GM18909 (cell line): ENCODE measurements at regions not wholly inside any gene's neighbourhood (a gene's known extent, or its start where the extent isn't known, plus 50 kb on each side); places are given as distances from the start of the nearest gene placed in this dataset.
A peak's percentile ranks its signal among the peaks of the same experiment; 100 is the strongest.

Experiments
- ATAC-seq: cut with Tn5 transposase; IDR thresholded peaks from one replicate; pipeline ENCODE4 v1.9.1; 2021; ENCODE audit warnings: mild to moderate bottlenecking; ENCODE audit not compliant: unreplicated experiment, poor library complexity

GRCh38 chr16:80489173-80489572 lies 51.6 kb upstream of the DYNLRB2 start:
- no peak for ATAC-seq

- ATAC-seq: no peak
Measured at GRCh38 chr16:80488167-80488566, 52.6 kb upstream of the DYNLRB2 start.

GRCh38 chr16:80480664-80481063 lies 60.1 kb upstream of the DYNLRB2 start:
- ATAC-seq: peak; percentile 98

DNA sequence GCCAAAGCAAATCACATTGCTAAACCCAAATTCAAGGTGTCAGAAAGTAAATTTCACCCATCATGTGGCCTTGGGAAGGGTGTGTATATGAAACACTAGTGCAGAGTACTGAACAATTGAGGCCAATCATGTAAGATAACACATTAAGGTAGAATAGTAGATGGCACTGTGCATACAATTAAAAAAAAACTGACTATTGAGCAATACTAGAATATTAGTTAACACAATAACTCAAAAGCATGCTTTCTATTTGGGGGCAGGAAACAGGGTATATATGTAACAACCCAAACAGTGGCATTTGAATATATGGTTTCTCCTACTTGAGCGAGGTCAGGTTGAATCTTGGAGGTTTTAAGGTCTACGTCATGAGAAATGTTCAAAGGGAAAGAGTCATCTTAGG lies 63.0 kb upstream of the DYNLRB2 start:
- no peak for ATAC-seq

DNA sequence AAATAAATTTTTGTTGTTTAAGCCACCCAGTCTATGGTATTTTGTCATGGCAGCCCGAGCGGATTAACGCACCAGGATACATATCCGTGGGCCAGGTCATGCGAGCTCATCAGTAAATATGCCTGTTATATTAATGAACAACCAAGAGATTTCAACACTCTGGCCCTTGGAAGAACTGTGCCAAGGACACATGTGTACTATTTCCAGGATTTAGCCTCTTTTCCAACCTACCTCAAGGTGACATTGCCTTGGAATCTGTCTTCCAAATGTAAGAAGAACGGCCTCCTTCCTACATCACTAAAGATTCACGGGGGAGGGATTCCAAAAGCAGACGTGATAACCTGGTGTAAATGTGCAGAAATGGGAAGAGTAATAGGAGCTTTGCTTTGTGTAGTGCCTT lies 72.8 kb upstream of the DYNLRB2 start:
- no peak for ATAC-seq

DNA sequence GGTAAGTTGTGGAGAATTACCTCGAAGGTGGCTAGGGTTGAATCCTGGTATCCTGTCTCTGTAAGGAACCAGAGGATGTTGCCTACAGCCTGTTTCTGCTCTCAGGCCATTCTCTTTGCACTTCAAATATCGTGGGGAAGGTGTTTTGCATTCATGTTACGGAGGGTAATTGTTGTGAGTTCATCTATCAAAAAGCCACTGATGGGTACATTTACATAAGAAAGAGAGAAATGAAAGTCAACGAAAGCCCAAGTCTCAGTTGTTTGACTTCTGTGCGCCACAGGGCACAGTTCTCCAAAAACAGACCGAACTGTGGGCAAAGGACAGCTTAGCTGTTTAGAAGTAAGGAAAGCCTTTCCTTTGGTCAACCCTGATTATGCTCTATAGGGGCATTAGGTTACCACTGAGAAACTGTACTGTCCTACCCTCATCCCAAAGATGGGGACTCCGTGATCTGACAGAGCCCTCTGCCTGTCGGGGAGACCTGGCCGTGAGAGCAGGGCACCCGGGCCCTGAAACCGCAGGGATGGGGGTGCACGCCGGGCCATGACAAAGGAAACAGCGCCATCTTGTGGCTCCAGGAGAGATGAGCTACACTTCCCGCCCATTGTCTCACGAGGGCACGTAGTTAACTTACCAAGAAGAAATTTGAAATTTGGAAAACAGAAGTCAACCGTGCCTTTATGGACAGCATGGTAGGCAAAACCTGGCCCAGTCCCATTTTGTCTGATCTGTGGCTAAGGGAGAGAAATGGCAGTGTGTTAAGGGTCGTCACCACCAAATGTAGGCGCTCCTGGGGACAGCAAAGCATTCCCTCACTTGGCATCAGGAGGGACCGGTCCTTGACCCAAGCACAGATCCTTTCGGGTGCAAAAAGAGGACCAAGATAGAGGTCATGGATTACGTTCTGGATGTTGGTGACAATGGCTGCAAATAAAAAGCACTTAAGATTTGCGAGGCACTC lies 74.5 kb upstream of the DYNLRB2 start:
- ATAC-seq: peak; percentile 82

GRCh38 chr16:80463751-80464495 lies 76.9 kb upstream of the DYNLRB2 start:
- ATAC-seq: no peak

DNA sequence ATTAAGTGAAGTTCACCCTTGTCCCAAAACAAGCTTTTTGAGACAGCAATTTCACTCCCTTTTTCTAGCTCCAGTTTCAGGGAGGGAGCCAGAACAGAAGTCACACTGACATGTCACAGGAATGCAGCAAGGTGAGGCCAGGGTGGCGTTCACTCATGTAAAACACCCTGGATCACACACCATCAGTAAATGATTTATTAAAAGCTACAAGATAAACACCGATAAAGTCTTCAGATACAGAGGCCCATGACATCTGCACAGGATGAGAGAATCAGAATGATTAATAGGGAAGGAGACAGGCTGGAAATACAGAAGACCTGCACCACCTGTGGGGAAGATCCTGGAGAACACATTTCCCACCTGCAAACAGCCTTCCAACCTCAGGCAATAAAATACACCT lies 77.5 kb upstream of the DYNLRB2 start:
- ATAC-seq: no peak

DNA sequence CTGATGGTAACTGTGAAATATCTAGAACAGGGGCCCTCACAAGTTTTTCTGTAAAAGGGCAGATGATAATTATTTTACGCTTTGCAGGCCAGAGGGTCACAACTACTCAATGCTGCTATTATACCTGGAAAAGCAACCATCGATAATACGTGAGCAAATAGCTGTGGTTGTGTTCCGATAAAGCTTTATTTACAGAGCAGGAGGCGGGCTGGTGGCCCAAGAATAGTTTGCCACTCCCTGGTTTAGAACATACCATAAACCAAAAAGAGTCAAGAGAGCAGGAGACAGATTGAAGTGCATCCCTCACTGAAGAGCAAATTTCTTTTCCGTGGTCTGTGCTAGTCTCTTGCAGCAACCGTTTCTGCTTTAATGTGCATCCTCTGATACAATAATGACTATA lies 77.9 kb upstream of the DYNLRB2 start:
- ATAC-seq: no peak

DNA sequence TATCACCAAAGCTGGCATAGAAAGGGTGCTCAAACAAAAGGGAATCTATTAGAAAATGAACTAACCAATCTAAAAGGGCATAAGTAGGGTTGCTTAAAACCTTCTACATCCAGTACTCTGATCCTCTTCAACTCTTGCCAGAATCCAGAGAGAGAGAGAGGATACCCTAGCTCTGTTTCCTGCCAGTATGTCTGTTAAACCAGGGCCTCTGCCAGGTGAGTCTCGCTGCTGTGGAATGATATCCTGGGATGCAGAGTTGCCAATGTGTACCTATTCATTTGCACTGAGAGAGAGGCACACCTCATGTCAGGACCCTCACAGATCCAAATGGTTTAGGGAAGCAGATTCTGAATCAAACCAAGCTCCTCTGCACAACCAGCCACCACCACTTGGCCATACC lies 79.8 kb upstream of the DYNLRB2 start:
- ATAC-seq: no peak

- ATAC-seq: no peak
Measured at GRCh38 chr16:80459966-80460365, 80.8 kb upstream of the DYNLRB2 start.

DNA sequence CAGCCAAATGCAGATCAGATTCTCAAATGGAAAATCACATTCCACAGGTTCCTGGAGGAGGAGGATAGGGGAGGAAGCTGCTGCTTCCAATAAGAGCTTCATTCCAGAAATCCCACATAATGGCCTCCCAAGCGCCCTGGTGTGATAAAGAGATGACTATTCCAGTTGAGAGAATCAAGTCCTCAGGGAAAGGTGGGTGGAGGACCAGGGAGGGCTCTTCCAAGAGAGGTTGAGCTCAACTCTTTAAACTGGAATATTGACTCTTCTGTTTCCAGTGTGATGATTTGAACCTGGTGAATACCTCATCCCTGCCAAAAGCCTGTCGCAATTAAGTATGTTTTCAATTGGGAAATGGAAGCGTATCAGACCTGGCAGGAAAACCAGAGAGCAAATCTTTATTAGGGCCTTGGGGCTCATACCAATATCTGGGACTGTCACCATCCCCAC lies 81.4 kb upstream of the DYNLRB2 start:
- no peak for ATAC-seq

- ATAC-seq: no peak
Measured at GRCh38 chr16:80457871-80458270, 82.9 kb upstream of the DYNLRB2 start.

DNA sequence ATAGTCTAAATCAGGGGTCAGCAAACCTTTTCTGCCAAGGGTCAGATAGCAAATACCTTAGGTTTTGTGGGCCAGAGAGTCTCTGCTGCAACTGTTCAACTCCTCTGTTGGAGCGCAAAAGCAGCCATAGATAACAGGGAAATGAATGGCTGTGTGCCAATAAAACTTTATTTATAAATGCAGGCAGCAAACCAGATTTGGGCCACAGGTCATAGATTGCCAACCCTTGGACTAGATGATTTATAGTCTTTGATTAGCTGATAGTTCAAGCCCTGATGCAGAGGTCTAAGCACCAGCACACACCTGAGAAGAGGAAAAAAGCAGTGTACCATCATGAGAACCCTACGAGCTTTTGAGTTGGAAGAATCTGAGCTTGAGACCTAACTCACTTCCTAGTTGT lies 86.0 kb upstream of the DYNLRB2 start:
- no peak for ATAC-seq

DNA sequence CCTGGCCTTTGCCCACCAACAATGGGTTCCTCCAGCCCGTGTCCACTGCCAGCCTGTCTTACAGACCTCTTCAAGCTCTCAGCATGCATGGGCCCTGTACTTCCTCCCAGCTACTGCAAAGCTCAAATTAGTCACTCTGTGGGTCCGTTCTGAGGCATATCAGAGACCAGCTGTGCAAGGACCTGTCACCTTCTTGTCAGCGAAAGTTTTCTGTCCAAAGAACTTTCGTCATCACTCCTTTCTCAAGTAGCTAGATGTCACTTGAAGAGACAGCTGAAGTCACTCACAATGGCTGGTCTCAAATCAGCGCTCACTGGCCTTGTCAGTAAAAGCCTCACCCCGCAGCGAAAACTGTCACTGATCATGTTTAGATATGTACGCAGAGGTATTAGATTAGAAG lies 91.4 kb upstream of the DYNLRB2 start:
- ATAC-seq: no peak

- ATAC-seq: no peak
Measured at GRCh38 chr16:80447241-80447640, 93.6 kb upstream of the DYNLRB2 start.

- no peak for ATAC-seq
Measured at GRCh38 chr16:80442779-80443178, 98.0 kb upstream of the DYNLRB2 start.

DNA sequence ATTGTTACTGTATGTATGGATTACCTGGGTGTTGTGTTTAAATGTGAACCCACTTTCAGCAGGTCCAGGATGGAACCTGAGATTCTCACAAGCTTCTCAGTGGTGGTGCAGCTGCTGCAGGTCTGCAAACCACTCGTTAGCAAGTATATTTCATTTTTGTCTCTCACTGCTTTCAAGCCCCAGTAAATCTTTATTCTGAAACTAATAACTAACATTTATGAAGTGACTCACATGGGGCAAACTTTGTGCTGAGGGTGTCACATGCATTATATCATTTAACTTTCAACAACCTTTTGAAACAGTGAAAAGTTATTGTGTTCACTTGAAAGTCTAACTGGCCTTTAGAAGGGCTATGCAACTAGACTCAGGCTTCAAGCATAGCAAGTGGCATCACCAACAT lies 98.9 kb upstream of the DYNLRB2 start:
- no peak for ATAC-seq

DNA sequence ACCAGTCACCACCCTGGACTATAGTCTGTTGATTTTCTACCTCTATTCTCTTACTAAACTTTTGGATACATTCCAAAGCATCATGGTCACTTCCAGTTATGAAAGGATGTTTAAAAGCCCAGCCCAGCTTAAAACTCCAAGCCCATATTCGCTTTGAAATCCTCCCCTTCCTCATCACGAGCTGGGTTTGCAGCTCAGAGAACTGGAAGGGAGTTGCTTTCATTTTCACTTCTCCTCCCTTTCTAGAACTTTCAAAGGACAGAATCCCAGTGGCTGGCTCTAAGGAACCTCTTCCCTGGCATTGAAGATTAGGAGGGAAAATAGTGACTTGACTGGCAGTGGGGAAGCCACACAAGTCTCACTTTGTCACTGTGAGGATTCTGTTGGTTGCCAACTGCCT lies 100.1 kb upstream of the DYNLRB2 start:
- ATAC-seq: no peak

GRCh38 chr16:80437707-80438106 lies 103.1 kb upstream of the DYNLRB2 start:
- ATAC-seq: no peak

DNA sequence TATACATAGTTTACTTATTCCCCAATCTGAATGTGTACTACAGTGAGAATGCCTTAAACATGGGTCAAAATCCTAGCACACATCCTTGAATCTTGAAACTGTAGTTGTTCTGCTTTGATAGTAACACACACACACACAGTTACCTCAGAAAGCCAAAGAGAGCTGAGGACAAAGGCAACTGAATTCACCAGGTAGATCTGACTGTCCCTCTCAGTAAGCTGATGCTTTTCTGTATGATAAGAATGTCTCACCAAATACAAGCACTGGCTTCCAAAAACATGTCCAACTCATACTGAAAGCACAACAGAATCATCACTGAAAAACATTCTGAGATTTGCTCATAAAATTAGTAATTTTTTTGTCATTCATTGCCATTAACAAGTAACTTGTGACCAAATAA lies 104.3 kb upstream of the DYNLRB2 start:
- ATAC-seq: no peak
